Posterior vena cava (tissue), 2 donors: ENCODE measurements at regions not wholly inside any gene's neighbourhood (a gene's known extent, or its start where the extent isn't known, plus 50 kb on each side); places are given as distances from the start of the nearest gene placed in this dataset.
"Not testable (repeated sequence)": the region's sequence is repeated elsewhere in the genome, so short reads cannot be mapped to it uniquely, and the experiment has no call there.

Source experiments
- DNase-seq: peaks from one replicate; pipeline ENCODE4 v3.0.0-alpha.2; 2020; ENCODE audit warnings: low spot score
- intact Hi-C, 2 donors: fragments of 100-400 bp; cut with DNase I; formaldehyde crosslinking; loops; one replicate each; pipeline versions ENCODE4 v1.14.1 to v1.14.2; 2022 to 2023
- donor health status: DM: yes; HTN: yes; CAD: no.
- donor health status: DM: yes; HTN: yes; CAD: no.

DNA sequence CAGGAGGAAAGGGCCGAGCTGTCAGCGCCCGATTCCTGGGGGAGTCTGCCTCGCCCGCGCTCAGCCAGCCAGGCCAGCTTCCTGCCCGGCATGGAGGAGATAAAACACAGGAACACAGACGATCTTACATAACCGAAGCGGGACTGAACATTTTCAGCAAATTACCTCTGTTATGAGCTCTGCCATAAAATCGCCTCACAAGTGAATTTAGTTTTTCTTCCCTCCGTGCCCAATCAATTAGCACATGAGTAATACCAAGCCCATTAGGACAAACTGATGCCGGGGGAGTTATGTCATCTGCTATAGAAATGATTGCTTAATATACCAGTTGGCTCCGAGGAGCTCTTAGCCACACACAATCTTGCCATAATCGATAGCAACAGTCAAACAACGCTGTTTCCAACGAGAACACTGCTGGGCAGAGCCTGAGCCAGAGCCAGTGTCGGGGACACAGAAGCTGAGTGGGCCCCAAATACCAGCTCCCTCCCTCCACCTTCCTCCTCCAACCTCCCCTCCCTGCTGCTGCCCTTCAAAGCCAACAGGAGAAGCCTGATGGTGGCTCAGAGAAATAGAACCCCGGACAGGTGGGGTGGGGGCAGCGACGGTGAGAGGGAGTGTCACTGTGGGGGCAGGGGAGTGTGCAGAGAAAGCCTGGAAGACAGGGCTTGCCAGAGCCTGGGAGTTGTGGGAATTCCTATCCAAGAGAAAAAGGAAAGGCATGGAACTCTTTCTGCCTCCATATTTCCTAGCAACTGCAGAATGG is 279.4 kb upstream of the TLE3 start:
- peak; percentile 86 for DNase-seq
- intact Hi-C loops, result no loop called here

DNA sequence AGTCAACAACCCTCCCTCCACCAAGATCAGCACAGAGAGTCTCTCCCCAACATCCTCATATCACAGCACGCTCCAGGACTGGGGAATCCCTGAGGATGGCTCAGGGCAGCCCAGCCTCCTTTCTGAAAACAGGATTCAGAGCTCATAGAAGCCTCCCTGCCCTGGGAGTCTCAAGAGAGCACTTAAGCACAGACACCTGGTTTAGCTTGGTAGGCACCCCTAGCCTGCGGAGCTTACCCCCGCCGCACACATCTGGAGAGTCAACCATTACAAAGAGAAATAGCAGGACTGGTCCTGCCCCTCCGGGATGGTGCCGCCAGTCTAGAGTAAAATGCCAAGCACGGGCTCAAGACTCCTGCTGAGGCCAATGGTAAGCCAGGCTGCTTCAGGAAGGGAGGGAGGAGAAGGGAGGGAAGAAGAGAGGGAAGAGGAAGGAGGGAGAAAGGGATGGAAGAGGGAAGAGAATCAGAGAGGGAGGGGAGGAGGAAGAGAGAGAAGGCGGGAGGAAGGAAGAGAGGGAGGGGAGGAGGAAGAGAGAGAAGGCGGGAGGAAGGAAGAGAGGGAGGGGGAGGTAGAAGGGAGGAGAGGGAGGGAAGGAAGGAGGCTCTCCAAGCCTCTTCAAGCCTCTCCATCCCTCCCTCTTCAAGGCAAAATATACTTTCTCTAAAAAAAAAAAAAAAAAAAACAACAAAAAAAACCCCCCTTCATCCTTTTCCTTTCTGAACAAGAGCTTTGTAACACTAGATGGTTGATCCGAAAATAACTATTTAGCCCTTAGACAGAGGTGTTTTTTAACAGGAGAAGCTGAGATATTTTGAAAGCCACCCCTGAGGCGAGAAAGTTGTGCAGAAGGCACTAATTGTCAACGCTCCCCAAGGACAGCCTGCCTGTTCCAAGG is 278.6 kb upstream of the TLE3 start:
- intact Hi-C loops, result no loop called here
- no peak for DNase-seq

DNA sequence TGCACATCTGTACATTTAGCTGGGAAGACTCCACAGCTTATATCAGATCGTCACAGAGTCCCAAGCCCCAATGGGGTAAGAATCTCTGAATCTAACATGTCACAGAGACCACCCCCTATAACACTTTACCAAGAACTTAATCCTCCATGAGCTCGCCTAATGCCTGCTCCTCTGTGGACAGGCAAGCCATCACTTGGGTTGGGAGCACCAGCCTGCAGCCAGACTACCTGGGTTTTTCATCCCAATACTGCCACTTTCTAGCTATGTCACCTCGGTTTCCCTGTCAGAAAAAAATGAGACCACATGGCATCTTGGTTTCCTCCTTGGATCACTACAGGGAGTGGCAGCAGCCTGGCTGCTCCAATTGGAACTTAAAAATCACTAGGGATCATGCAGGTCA is 277.9 kb upstream of the TLE3 start:
- DNase-seq, result no peak

DNA sequence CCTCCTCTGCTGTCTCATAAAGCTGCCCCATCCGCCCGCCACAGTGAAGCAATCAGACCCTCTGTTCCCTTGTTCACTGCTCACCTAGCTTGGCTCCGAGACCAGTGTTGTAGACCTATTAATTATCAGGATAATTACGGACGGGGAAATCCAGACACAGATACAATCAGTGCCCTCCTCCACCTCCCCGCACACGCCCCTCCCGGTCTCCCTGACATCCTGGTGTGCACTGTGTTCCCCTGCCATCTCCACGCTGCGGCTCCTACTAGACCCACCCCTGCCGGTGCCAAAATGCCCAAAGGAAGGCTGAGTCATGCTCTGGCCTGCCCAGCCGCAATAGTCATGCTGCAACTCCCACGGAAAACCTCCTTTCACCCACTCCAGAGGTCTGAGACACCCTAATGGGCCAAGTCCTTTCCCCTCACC is 277.3 kb upstream of the TLE3 start:
- intact Hi-C loops, result no loop called here
- peak; percentile 82 for DNase-seq

More for the DNA sequence above, 277.9 kb upstream of the TLE3 start:
- intact Hi-C loops, result no loop called here

DNA sequence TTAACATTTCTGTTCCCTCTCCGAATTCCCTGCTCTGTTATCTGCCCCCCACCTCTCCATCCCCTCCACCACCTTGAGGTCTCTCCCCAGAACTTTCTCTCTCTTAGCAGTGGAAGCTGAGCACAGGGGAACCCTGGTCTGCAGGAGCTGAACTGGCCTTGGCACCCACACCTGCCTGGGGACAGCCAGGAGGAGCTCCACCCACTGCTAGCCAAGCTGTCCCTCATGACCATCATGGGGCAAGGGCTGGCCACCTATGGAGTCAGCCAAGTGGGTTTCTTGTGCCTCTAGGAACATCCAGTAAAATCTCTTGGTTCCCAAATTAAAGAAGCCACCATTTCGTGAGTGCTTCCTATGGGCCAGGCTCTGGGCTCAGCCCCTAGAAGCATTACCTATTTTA is 276.4 kb upstream of the TLE3 start:
- intact Hi-C loops, result no loop called here
- peak; percentile 56 for DNase-seq

DNA sequence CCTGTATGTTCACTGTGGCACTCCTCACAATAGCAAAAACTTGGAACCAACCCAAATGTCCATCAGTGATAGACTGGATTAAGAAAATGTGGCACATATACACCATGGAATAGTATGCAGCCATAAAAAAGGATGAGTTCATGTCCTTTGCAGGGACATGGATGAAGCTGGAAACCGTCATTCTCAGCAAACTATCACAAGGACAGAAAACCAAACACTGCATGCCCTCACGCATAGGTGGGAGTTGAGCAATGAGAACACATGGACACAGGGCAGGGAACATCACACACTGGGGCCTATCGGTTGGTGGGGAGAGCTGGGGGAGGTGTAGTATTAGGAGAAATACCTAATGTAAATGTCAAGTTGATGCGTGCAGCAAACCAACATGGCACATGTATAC is 275.7 kb upstream of the TLE3 start:
- DNase-seq, intact Hi-C loops: not testable (repeated sequence)

DNA sequence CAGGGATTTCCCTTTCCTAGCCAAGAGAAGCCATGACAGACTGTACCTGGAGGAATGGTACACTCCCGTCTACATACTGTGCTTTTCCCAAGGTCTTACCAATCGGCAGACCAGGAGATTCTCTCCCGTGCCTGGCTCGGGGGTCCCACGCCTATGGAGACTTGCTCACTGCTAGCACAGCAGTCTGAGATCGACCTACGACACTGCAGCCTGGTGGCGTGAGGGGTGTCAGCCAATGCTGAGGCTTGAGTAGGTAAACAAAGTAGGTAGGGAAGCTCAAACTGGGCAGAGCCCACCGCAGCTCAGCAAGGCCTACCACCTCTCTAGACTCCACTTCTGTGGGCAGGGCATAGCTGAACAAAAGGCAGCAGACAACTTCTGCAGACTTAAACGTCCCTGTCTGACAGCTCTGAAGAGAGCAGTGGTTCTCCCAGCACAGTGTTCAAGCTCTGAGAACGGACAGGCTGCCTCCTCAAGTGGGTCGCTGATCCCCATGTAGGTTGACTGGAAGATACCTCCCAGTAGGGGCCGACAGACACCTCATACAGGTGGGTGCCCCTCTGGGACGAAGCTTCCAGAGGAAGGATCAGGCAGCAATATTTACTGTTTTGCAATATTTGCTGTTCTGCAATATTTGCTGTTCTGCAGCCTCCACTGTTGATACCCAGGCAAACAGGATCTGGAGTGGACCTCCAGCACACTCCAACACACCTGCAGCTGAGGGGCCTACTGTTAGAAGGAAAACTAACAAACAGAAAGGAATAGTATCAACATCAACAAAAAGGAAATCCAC is 270.4 kb upstream of the TLE3 start:
- intact Hi-C loops, result not testable (repeated sequence)
- DNase-seq, result peak; percentile 54

DNA sequence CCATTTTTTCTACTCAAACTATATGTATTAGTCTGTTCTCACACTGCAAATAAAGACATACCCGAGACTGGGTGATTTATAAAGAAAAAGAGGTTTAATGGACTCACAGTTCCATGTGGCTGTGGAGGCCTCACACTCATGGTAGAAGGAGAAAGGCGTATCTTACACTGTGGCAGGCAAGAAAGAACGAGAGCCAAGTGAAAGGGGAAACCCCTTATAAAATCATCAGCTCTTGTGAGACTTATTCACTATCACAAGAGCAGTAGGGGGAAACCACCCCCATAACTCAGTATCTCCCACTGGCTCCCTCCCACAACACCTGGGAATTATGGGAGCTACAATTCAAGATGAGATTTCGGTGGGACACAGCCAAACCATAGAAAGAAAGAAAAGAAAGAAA is 266.3 kb upstream of the TLE3 start:
- intact Hi-C loops, DNase-seq: not testable (repeated sequence)

DNA sequence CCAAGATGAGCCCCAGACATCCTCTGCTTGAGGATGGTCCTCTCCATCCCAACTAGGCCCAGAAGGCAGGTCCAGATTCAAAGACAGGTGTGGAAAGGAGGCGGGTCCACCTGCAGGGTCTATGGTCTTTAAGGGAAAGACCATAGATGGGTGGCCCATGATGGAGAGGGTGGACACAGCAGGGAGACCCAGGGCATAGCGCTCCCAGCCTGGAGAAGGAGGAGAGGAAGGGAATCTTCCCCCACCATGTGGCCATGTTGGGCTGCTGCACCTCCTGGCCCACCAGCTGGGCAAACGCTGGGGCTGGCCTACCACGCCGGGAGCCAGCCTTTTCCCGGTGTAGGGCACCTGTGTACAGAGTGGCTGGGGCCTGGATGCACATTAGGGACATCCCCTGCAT is 265.2 kb upstream of the TLE3 start:
- intact Hi-C loops, result no loop called here
- DNase-seq, result peak; percentile 77

DNA sequence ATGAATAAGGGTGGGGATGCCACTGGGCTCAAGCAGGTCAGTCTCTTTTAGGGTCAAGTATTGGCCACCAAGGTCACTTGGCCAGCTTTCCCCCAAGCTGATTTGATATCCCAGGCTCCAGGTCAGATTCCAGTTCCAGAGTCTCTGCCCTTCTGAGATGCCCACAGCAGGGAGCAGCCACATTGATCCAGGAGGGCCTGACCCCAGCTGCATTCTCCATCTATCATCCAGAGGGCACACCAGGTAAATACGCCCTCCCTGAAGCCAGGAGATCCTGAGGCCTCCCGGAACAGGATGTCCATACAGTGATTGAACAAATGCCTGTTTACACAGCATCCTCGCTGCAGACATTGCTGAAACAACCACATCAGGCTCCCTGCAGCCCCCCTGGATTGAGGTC is 264.6 kb upstream of the TLE3 start:
- intact Hi-C loops, result no loop called here
- peak; percentile 23 for DNase-seq

DNA sequence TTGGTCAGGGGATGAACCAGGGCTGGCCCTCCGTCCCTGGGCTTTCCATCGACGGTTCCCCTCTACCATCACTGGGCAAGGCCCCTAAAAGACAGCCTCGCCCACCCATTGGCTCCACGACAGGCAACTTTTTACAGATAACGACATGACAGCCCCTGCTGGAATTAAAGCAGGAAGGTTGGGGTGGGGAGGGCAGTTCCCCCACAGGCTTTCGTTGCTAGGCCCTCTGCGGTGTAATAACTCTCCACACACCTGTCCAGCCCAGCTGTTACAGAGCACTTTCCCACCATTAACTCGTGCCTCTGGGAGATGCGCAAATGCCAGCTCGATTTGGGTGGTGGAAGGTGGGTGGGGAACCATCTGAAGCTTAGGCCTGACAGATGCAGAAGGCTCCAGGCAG is 264.2 kb upstream of the TLE3 start:
- DNase-seq, result peak; percentile 29
- intact Hi-C loops, result no loop called here

DNA sequence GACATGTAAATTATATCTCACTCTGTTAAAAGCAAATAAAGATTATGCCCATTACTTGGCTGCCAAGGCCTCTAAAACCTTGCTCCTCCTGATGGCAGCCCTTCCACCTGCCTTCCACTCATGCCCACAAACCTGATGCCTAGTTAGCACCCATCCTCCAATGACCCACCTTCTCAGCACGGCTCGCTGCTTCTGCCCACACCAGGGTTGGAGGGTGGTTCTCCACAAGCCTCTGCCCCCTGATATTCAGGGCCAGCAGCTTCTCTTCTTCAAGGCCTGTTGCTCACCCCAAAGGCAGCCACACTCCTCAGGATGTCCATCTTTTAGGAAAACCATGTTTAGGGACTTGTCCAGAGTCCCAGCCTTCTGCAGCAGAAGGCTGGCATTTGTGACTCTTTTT is 263.4 kb upstream of the TLE3 start:
- intact Hi-C loops, result no loop called here
- no peak for DNase-seq

DNA sequence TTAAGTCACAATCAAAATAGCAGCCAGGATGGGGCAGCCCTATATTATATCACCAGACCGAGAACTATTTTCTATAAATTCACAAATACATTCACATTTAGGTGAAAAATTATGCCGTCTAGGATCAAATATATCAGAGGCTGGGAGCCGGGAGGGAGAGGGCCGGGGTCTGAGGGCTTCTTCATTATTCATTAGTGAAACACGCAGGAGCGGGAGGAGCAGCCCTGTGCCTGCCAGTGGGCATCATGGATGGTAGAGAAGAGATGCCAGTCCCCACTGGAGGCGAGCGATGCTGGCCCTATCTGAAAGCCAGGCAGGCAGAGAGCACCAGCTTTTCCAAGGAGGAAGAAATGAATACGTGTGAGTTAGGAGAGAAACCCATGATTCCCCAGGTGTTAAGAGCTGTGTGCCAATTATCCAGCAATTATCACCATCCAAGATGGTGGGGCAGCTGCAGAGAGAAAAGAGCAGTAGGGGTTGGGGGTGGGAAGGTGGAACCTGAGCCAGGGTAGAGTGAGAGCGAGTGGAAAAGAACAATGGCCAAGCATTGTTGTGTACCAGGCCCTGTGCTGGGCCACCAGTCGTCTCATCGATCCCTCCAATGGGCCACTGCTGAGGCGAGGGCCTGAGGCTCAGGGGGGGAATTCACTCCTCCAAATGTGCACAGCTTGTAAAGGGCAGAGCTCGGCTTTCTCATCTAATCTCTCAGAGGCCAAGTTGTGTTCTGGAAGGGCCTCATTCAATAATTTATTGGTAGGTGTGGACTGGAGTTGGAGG is 261.3 kb upstream of the TLE3 start:
- intact Hi-C loops, result no loop called here
- DNase-seq, result peak; percentile 62

DNA sequence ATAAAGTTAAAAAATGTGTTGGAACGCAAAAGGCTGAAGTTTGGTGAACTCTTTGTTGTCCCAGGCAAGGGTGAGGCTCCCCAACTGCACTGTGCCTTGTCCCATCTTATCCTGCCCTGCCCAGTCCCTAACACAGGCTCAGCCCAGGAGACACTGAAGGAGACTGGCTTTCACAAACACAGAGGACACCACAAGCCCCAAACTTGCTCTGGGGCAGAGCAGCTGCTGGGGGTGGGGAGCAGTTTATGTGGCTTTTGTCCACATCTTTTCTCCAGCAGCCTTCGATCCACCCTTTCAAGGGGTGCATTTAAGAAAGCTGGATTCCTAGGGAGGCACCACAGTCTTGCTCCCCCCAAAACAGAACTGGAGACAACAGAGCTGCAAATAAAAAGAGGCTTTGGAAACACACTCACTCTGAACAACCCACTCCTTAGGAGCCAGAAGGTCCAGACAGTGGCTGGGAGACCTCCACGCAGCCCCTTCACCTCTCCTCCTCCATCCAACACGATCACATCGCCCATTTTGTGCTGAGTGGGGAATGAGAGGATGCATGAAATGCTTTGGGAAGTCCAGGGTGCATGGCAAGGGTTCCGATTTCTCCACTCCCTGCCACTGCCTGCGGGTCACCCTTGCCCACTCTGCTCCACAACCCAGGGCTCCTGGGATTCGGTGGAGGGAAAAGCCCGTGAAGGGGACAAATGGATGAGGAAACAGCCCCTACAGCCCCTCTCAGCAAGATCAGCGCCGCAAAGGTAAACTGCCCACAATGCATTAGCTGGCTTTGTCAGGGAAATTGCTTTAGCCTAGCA is 260.5 kb upstream of the TLE3 start:
- DNase-seq, result peak; percentile 46
- intact Hi-C loops, result no loop called here

DNA sequence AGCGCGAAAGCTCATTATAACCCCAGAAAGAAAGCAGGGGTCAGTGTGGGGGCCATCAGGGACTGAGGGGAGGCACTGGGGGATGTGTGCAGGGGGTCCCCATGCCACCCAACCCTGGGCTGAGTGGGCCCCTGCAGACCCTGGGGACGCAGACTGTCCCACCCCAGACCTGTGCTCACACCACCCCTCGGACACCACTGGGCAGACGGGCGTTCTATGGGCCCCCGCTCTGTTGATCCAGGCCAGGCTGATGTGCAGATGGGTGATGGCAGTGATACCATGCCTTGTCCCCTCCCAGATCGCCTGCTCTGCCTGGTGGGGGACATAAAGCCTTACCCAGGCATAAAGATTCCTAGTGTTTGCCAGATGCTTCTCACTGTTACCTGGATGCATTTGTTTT is 259.7 kb upstream of the TLE3 start:
- DNase-seq, result peak; percentile 53
- intact Hi-C loops, result no loop called here

DNA sequence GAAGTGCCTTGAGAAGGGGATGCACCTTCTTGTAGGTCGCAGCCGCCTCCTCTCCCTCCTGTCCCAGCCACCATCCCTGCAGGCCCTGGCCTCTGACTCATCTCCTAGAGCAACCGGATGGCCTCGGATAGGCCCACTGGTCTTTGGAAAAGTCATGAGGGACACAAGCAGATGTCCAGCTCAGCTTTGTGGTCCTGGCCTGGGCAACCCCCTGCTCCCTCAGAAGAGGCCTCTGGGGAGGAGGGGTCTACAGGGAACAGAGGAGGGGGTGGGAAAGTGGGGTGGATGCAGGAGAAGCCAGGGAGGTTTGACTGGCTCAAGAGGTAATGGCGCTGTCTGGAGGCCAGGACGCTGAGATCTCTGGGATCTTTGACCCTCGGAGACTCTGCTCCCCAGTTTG is 259.2 kb upstream of the TLE3 start:
- intact Hi-C loops, result no loop called here
- peak; percentile 54 for DNase-seq

DNA sequence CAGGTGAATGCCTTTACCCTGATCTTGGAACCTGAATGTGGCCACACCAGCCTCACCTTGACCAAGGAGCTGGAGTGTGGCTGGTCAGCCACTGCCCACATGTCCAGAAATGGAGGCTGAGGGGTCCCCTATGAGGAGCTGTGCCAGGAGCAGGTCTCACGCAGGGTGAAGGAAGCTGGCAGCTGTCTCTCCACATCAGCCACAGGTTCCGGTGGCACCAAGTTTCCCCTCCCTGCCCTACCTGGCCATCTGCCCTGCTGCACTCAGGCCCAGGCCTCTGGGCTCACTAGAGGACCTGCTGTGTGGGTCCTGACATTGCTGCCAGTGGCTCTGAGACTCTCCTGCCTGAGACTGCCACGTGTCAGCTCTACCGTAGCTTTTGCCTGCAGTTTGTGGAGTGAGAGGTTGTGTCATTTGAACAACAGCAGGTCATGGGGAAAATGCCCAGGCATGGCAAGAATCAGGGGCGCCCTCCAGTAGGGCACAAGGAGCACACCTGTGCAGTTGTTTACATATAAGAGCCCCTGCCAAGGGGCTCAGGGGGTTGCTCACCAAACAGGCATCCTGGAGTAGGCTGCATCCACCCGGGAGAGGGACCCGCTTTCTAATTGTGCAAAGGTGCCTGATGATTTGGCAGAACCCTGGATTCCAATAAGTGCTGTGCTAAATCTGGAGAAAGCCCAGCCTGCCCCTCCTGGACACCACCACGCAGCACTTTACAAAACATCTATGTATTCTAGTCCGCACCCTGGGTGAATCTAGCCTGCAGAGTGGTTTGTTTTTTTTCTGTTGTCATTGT is 258.5 kb upstream of the TLE3 start:
- peak; percentile 65 for DNase-seq
- intact Hi-C loops, result no loop called here
